IPS-NIHi11 (cell line): ENCODE measurements at regions not wholly inside any gene's neighbourhood (a gene's known extent, or its start where the extent isn't known, plus 50 kb on each side); places are given as distances from the start of the nearest gene placed in this dataset.
A peak's percentile ranks its signal among the peaks of the same experiment; 100 is the strongest.
"Not testable (repeated sequence)": the region's sequence is repeated elsewhere in the genome, so short reads cannot be mapped to it uniquely, and the experiment has no call there.

Experiments
- DNase-seq: peaks from one replicate; pipeline ENCODE4 v3.0.0; 2012; ENCODE audit warnings: mixed read lengths, low spot score

DNA sequence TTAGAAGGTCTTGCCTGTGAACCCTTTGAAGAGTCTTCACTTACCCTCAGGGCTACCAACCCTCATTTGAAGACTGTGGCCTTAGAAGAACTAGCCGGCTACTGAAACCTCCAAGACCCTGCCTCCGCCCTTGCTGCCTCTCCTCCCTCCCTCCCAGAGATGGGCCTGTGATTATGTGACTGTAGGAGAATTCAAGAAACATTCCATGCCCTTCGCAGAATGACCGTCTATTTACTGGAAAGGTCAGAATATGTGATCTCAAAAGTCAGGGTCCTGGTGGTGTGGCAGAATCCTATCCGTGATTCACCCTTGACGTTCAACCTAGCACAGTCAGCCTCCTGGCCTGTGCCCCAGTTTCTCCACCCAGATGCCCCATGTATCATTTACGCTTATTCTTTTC, 109.6 kb downstream of the CTNND1 start:
- DNase-seq: no peak

DNA sequence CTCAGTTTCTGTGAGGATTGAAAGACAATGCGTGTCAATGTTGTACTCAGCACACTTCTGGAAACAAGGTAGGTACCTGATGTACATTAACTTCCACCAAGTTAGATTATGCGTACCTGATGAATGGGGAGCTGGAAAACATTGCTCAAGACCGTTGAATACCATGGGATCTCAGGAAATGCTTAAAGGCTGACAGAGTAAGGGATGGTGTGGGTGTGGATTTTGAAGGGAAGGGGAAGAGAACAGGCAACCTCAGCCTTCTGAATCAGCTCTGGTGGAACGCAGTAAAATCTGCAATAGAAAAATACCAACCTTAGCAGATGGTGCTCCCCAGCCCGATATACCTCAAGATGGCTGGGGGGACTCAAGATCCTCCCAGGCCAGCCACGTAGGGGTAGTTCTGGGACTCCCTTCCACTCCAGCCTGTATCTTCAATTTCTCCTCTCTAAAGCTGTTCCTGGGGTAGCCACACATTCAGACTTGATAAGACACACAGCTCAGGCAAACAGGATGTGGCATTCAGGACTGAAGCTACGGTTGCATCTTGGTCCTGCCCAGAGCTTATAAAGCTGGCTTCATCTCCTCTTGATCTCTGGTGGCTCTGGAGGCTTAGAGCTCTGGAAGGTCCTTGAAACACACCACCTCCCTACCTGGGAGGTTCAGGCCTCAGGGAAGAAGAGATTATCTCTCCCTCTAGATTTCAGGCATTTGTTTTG, 111.8 kb downstream of the CTNND1 start:
- DNase-seq: no peak

DNA sequence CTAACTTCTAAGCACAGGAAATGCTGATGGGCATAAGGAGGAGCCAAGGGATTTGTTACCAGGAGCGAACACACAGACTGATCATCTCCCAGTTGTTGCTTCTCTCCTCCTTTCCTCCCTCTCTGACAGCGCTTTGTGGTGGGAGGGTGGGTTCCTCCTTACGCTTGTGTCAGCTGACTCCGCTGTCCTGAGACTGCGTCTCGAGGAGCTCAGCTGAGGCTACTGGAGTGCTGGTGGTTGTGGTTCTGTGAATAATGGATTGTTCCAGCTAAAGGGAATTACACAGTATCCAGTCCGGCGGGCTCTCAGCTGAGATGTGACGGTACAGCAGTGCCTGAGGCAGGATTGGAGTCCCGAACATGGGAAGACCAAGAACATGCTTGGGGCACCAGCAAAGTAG, 113.4 kb downstream of the CTNND1 start:
- no peak for DNase-seq

DNA sequence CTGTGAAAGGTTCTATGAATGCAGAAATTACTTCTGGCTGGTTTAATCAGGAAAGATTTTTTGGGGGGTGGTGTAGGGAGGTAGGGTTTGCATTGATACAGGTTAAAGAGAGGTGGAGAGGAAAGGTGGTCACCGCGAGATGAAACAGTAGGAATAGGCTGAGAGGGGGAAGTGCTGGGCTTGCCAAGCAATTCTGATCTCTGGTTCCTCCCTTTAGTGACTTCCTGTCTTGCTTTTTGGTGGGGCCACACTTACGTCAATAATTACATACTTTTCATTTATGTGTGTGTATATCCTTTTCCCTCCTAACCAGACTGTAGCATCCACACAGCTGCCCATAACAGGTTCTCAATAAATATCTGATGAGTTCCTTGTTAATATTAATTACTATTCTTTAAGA, 120.0 kb downstream of the CTNND1 start:
- DNase-seq: no peak

DNA sequence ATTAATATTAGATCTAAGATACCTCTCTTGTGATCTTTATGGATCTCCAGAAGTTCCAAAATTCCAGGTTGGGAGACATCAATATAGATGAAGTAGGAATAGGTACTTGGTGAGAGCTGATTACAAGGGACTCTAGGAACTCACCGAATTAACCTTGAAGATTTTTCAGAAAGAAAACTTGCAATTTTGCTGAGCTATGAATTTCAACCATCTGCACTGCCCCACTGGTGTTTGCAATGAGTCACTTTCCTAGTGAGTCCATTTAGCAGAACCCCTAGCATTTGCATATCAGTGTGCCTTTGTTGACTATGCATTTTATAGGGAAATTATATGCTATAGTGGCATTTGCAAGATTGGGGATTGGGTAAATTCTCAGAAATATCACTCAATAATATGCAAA, 122.0 kb downstream of the CTNND1 start:
- DNase-seq: no peak

DNA sequence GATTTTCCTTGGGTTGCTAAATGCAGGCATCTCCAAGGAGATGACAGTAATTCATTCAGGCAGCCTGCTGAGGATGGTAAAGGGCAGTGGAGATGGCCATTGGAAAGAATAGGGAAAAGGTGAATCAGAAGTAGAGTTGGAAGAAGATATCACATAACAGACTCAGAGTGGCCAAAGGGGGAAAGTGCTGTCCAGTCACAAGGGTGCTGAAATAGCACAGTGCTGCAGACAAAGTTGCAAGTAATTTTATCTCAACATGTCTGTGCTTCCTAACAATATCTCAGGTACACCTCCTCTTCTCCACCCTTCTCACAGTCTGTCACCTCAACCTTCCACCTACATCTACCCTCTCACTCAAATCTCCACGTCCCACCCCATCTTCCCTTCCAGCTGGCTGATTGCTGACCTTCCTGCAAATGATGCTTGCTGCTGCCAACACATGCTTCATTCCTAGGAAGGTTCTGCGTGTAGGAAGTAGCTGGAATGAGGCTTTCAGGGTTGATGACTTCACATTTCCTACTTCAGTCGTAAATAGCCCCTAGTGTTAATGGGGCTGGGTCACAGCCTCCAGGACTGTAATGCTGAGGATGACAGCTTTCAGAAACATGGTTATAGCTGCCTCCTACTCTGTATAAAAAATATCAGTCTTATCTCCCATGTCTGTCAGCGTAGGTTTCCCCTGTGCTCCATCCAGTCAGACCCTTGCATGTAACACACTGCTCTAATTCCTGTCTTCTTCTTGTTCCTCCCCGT, 123.9 kb downstream of the CTNND1 start:
- peak; percentile 76 for DNase-seq

DNA sequence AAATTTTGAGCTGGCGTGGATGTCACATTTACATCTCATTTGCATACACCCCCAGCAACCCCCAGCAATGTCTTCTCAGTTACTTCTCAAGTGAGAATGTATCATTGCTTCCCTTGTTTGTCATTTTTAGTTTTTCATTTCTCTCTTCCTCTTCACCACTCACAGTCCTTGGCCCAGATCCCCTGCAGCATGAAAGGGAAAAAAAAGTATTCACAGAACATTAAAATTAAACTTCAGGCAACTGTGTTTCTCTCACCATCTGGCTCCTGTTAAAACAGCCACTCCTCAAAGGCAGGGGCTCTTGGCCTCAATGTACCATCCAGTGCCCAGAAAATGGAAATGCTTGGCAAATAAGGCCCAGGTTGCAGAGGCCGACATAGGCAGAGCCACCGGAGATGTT, 126.8 kb downstream of the CTNND1 start:
- DNase-seq: no peak

DNA sequence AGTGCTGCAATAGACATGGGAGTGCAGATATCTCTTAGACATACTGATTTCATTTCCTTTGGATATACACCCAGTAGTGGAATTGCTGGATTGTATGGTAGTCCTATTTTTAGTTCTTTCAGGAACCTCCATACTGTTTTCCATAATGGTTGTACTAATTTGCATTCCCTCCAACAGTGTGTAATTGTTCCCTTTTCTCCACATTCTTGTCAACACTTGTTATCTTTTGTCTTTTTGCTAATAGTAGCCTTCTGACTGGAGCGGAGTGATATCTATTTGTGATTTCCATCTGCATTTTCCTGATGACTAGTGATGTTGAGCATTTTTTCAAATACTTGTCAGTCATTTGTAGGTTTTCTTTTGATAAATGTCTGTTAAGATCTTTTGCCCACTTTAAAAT, 128.9 kb downstream of the CTNND1 start:
- DNase-seq: no peak

DNA sequence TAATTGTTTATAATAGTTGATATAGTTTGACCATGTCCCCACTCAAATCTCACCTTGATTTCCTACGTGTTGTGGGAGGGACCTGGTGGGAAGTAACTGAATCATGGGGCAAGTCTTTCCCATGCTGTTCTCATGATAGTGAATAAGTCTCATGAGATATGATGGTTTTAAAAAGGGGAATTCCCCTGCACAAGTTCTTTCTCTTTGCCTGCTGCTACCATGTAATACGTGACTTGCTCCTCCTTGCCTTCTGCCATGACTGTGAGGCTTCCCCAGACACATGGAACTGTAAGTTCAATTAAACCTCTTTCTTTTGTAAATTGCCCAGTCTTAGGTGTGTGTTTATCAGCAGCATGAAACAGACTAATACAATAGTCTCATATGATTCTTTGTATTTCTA, 130.5 kb upstream of the OR9Q1 start:
- DNase-seq: not testable (repeated sequence)

DNA sequence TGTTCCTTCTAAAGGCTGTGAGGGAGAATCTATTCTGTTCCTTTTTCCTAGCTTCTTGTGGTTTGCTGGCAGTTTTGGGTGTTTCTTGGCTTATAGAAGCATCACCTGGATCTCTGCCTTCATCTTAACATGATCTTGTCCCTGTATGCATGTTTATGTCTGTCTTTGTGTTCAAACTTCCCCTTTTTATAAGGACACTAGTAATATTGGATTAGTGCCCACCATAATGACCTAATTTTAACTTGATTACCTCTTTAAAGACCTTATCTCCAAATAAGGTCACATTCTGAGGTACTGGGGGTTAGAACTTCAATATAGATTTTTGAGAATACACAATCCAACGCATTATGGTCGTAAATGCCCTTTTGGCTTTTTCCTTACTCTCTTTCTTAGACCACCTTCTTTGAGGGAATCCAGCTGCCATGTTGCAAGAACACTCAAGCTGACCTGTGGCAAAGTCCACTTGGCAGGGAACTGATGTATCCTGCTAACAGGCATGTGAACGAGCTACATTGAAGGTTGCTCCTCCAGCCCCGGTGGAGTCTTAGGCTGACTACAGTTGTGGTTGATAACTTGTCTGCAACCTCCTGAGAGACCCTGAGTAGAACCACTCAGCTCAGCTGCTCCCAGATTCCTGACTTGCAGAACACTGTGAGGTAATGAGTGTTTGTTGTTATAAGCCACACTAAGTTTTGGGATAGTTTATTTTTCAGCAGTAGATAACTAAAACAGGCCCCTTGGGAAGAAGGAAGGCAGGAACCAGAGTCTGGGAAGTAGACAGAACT, 127.1 kb upstream of the OR9Q1 start:
- DNase-seq: no peak

DNA sequence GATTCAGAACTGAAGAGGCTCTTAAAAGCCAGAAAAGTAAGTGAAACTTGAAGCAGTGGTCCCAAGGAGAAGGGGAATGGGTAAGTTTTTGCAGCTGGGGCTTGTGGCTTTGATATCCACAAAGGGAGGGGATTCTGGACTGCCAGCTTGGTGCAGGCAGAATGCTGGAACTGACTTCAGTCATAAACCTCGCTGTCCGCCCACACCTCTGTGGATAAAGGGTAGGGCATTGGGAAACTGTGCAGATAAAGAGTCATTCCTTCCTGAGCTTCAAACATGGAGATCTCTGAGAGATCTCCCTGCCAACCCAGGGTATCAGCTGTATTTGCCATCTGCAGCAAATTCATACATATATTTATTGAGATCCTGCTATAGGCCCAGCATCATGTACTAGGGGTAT, 124.3 kb upstream of the OR9Q1 start:
- DNase-seq: no peak

DNA sequence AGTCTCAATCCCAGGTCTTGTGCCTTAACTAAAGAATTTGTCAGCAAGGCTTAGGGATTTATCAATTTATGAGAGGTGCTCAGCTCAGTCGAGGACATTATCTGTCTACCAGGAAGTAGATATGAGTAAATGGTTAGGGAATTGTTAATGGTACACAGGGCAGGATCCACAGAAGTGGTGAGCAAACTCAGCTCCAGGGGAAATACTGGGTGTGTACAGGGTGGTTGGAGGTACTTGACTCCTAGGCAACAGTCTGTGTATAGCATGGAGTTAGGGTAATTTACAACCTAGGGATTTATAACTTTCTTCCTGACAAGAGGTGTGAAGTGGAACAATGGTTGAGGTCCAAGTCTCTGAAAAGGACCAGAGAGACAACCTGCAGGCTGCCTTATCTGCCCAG, 123.4 kb upstream of the OR9Q1 start:
- no peak for DNase-seq

DNA sequence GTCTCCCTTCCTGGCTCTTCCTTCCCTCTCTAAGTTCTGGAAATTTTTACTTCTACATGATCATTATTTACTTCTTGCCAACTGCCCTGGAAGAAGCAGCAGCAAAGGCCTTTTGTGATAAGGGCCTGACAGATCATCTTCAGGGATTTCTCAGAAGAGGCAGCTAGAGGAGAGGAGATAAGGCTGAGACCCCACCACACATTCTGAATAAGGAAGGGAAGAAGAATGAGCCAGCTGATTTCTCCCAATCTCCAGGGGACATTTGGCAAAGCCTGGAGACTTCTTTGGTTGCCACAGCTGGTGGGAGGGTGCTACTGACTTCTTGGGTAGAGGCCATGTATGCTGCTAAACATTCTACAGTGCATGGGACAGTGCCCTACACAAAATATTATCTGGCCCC, 122.4 kb upstream of the OR9Q1 start:
- no peak for DNase-seq

DNA sequence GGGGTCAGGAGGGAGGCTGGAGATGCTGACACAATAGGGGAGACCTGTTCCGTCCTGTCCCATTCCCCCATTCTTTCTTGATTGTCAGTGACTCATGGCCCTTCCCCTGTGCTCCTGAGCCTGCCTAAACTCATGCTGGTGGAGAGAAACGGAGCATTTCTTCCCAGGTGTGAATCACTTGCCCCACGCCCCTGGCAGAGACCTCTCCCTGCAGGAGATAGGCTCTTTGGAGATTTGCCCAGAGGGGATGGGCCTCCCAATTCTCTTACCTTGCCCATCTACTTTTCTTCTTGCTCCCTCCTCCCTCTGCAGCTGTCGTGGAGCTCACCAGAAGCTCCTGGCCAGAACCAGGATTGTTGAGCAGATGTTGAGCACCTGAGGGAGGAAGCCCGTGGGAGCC, 121.9 kb upstream of the OR9Q1 start:
- DNase-seq: no peak

DNA sequence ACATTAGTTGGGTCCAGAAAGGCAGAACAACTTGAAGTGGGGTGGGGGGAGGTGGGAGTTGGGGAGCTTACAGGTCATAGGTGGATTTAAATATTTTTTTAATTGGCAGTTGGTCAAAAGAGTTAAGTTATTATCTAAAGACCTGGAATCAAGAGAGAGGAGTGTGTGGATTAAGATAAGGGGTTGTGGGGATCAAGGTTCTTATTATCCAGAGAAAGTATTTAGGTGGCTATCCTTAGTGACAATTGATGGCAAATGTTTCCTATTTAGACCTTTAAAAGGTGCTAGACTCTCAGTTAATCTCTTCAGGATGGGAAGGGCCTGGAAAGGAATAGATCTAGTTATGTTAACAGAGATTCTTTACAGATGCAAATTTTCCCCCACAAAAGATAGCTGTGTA, 120.7 kb upstream of the OR9Q1 start:
- no peak for DNase-seq

DNA sequence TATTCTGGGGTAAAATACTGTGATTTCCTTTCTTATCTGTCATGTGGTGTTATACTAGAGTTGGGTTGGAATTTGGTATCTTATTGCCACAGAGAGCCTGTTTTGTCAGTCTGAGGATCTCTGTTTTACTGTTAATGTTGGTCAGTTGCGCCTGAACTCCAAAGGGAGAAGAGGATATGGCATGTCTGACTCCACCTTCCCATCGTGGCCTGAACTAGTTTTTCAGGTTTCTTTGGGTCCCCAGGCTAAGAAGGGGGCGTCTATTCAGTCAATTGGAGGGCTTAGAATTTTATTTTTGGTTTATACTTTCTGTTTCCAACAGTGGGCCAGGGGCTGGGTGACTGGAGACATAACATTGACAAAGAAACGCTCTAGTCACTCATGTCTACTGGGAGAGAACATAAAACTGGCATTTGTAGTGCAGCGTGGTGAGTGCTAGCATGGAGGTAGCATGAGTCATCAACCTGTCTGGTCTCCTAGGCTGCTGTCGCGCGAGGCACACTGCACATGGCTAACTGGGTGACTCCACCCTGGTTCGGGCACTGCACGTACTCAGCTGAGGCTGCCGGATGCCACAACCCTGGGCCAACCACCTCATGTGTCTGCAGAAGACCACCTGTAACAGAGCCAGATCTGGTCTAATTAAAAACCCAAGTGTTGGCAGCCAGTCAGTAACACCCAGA, 120.1 kb upstream of the OR9Q1 start:
- DNase-seq: peak; percentile 30

DNA sequence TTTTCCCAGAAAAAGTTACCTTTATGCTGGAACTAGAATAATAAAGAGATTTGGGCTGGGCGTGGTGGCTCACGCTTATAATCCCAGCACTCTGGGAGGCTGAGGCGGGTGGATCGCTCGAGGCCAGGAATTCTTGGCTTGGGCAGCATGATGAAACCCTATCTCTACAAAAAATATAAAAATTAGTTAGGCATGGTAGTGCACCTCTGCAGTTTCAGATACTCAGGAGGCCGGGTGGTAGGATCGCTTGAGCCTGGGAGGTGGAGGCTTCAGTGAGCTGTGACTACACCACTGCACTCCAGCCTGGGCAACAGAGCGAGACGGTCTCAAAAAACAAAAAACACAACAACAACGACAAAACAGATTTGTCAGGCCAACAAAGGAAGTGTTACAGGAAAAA, 119.3 kb upstream of the OR9Q1 start:
- no peak for DNase-seq

DNA sequence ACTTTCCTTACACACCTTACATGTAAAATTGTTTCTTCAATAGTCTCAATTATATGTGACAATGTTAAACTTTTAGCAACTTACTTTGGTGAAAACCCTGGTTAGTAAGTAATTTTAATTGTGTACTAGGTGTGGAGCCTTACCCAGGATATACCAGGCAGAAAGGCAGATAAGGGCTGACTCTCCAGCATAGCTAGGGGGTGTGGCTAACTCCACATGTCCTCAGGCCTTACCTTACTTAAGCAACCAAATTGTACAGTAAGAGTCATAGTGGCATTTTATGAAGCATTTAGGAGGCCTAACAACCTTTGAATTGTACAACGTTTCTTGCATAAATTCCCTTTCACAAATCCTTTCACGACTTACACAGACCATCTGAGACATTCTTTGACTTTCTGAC, 118.2 kb upstream of the OR9Q1 start:
- DNase-seq: no peak

DNA sequence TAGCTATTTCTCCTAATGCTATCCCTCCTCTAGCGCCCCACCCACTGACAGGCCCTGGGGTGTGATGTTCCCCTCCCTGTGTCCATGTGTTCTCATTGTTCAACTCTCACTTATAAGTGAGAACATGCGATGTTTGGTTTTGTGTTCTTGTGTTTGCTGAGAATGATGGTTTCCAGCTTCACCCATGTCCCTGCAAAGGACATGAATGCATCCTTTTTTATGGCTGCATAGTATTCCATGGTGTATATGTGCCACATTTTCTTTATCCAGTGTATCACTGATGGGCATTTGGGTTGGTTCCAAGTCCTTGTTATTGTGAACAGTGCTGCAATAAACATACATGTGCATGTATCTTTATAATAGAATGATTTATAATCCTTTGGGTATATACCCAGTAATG, 115.3 kb upstream of the OR9Q1 start:
- DNase-seq: not testable (repeated sequence)

DNA sequence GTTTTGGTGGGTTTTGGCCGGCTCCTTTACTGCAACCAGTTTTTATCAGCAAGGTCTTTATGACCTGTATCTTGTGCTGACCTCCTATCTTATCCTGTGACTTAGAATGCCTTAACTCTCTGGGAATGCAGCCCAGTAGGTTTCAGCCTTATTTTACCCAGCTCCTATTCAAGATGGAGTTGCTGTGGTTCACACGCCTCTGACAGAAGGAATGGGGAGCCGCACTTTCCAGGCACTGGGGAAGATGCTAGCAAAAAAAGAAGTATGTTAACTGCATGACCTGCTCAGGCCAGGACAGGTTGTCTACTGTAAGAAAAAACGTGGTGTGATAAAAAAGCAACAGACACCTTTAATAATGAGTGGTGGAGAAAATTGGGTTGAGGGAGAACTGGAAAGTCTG, 112.2 kb upstream of the OR9Q1 start:
- not testable (repeated sequence) for DNase-seq

DNA sequence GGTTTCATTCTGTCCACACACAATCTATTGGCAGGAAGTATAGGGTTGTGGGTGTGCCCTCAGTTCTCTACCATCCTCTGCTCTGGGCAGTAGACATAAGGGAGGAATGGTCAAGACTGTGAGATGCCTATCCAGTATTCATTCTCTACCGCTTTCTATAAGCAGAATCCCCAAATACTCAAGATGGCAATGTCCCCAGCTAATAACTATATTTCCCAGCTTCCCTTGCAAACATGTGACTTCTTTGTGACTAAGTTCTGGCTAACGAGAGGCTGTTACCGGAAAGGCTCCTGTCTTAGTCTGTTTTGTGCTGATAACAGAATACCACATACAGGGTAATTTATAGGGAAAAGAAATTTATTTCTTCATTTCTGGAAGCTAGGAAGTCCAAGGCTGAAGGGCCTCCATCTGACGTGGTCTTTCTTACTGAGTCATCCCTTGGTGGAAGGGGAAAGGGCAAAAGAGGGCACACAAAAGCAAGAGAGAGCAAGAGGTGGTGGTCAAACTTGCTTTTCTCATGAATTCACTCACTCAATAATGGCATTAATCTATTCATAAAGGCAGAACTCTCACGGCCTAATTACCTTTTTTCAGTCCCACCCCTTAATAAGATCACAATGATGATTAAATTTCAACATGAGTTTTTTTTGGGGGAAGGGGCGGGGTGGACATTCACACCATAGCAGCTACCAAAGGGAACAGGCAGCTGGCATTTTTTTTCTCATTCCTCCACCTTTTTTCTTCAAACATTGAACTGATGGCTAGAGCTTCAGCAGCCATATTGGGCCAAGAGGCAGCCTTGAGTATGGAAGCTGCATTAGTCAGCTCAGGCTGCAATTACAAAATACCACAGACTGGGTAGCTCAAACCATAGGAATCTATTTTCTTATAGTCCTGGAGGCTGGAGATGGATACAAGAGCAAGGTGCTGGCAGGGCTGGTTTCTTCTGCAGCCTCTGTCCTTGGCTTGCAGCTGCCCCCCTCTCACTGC, 109.7 kb upstream of the OR9Q1 start:
- no peak for DNase-seq
